Activated CD8-positive, alpha-beta T cell treated with anti-CD3 and anti-CD28 coated beads for 36 hours (primary cell): ENCODE measurements at regions not wholly inside any gene's neighbourhood (a gene's known extent, or its start where the extent isn't known, plus 50 kb on each side); places are given as distances from the start of the nearest gene placed in this dataset.

Experiments
- ATAC-seq: fragments of 200-7000 bp; cut with Tn5 transposase; one replicate; pipeline ENCODE4 v1.10.0; 2021; ENCODE audit warnings: mild to moderate bottlenecking, moderate library complexity
- CTCF ChIA-PET: fragments of 350-600 bp; sonication (Branson Sonifier 250); formaldehyde crosslinking; loops from one replicate; lab custom pipeline; 2021; ENCODE audit warnings: antibody characterized with exemption; lab: Charles Lee
- POLR2A ChIA-PET: fragments of 350-600 bp; sonication (Branson Sonifier 250); formaldehyde crosslinking; loops from one replicate; lab custom pipeline; 2021; ENCODE audit warnings: antibody characterized with exemption; lab: Charles Lee
- DNase-seq: peaks from one replicate; pipeline ENCODE4 v3.0.0-alpha.2; 2020
- H3K27ac Mint-ChIP-seq: one replicate; pipeline ENCODE4 v1.8.0; 2021; ENCODE audit warnings: mild to moderate bottlenecking, mixed read lengths
- H3K27me3 Mint-ChIP-seq: one replicate; pipeline ENCODE4 v1.8.0; 2021; ENCODE audit warnings: mixed read lengths
- H3K36me3 Mint-ChIP-seq: one replicate; pipeline ENCODE4 v1.8.0; 2021; ENCODE audit warnings: low read depth, mixed read lengths
- H3K4me1 Mint-ChIP-seq: one replicate; pipeline ENCODE4 v1.8.0; 2021; ENCODE audit warnings: low read depth, mixed read lengths
- H3K4me3 Mint-ChIP-seq: one replicate; pipeline ENCODE4 v1.8.0; 2021; ENCODE audit warnings: mild to moderate bottlenecking, moderate library complexity, mixed read lengths
- H3K9me3 Mint-ChIP-seq: one replicate; pipeline ENCODE4 v1.8.0; 2021; ENCODE audit warnings: mixed read lengths
- CTCF ChIP-seq: fragments of 200-600 bp; IDR thresholded peaks from one replicate; pipeline ENCODE4 v1.8.0; 2022; ENCODE audit warnings: antibody characterized with exemption, mild to moderate bottlenecking
- intact Hi-C: fragments of 100-400 bp; cut with micrococcal nuclease; formaldehyde crosslinking; loops from one replicate; pipeline ENCODE4 v1.10.0; 2022

GRCh38 chr12:16844875-16845274, 238.9 kb upstream of the LMO3 start:
- H3K4me1 Mint-ChIP-seq = no peaks in the 10 kb centered on the region
- no peaks in the 10 kb centered on the region for H3K27me3 Mint-ChIP-seq
- no peak for ATAC-seq
- no peak overlapping the region for H3K27ac Mint-ChIP-seq
- POLR2A ChIA-PET = no interaction called here
- TF ChIP-seq CTCF = no peak
- no peak overlapping the region for H3K4me3 Mint-ChIP-seq
- DNase-seq = no peak
- intact Hi-C loops = no loop called here
- H3K9me3 Mint-ChIP-seq = peaks cover 10% of the 10 kb centered on the region
- no peaks in the 10 kb centered on the region for H3K36me3 Mint-ChIP-seq
- CTCF ChIA-PET = no interaction called here

GRCh38 chr12:16833376-16834015, 227.5 kb upstream of the LMO3 start:
- ATAC-seq (no peak), DNase-seq (no peak)
- intact Hi-C loops = no loop called here
- Mint-ChIP-seq H3K27me3 (no peaks in the 10 kb centered on the region), H3K4me3 (no peak overlapping the region), H3K9me3 (no peaks in the 10 kb centered on the region), H3K4me1 (no peaks in the 10 kb centered on the region), H3K27ac (no peak overlapping the region), H3K36me3 (no peaks in the 10 kb centered on the region)
- ChIA-PET CTCF (no interaction called here), POLR2A (no interaction called here)
- TF ChIP-seq CTCF = no peak

- Mint-ChIP-seq H3K36me3 (no peaks in the 10 kb centered on the region), H3K27me3 (no peaks in the 10 kb centered on the region), H3K27ac (no peak overlapping the region), H3K4me1 (no peaks in the 10 kb centered on the region), H3K4me3 (no peak overlapping the region), H3K9me3 (peaks cover 7% of the 10 kb centered on the region)
- intact Hi-C loops = no loop called here
- TF ChIP-seq CTCF = no peak
- DNase-seq = no peak
- ATAC-seq = no peak
- ChIA-PET POLR2A (no interaction called here), CTCF (no interaction called here)
Measured at GRCh38 chr12:16828891-16829290, 222.9 kb upstream of the LMO3 start.

GRCh38 chr12:16807731-16808130, 201.8 kb upstream of the LMO3 start:
- ChIA-PET CTCF (no interaction called here), POLR2A (no interaction called here)
- TF ChIP-seq CTCF = no peak
- Mint-ChIP-seq H3K27ac (no peak overlapping the region), H3K27me3 (no peaks in the 10 kb centered on the region), H3K9me3 (peaks cover 17% of the 10 kb centered on the region), H3K4me3 (no peak overlapping the region), H3K4me1 (no peaks in the 10 kb centered on the region), H3K36me3 (no peaks in the 10 kb centered on the region)
- intact Hi-C loops = no loop called here
- ATAC-seq = no peak
- DNase-seq = no peak

GRCh38 chr12:16796168-16796567, 190.2 kb upstream of the LMO3 start:
- H3K4me3 Mint-ChIP-seq = no peak overlapping the region
- H3K27ac Mint-ChIP-seq = no peak overlapping the region
- TF ChIP-seq CTCF = no peak
- H3K36me3 Mint-ChIP-seq = no peaks in the 10 kb centered on the region
- H3K9me3 Mint-ChIP-seq = peaks cover 14% of the 10 kb centered on the region
- ChIA-PET POLR2A (no interaction called here), CTCF (no interaction called here)
- H3K27me3 Mint-ChIP-seq = no peaks in the 10 kb centered on the region
- H3K4me1 Mint-ChIP-seq = no peaks in the 10 kb centered on the region
- intact Hi-C loops = no loop called here
- ATAC-seq (no peak), DNase-seq (no peak)
